HEK293 (cell line): ENCODE measurements at regions not wholly inside any gene's neighbourhood (a gene's known extent, or its start where the extent isn't known, plus 50 kb on each side); places are given as distances from the start of the nearest gene placed in this dataset.

Experiments
- CTCF ChIA-PET: fragments of 350-600 bp; formaldehyde crosslinking; extraction: SDS; loops from one replicate; lab custom pipeline; 2021; ENCODE audit warnings: antibody characterized with exemption; lab: Yijun Ruan, JAX
- POLR2A ChIA-PET: fragments of 300-600 bp; formaldehyde crosslinking; extraction: SDS; loops from one replicate; lab custom pipeline; 2020; ENCODE audit warnings: antibody characterized with exemption, inconsistent platforms; lab: Yijun Ruan, JAX
- H3K27ac ChIP-seq: fragments of 200-500 bp; sonication (Bioruptor generic); 2 replicates; pipeline ENCODE4 v1.5.1; 2014; ENCODE audit warnings: low read depth, low read length, control low read depth, inconsistent platforms; ENCODE audit errors: extremely low read depth
- H3K36me3 ChIP-seq, 2 experiments: fragments of 200-500 bp in 1 of 2; sonication (Bioruptor generic) in 1 of 2; 1 replicate in 1 of 2; 2 replicates in 1 of 2; pipeline ENCODE4 v1.5.1; 2014 to 2017; ENCODE audit warnings: inconsistent platforms in 2 of 2, low read length in 2 of 2; ENCODE audit not compliant: control insufficient read depth in 2 of 2, insufficient read depth in 1 of 2
- H3K4me1 ChIP-seq: fragments of 200-500 bp; sonication (Bioruptor generic); 2 replicates; pipeline ENCODE4 v1.5.1; 2014; ENCODE audit warnings: mild to moderate bottlenecking, low read length, inconsistent platforms; ENCODE audit not compliant: control insufficient read depth, insufficient read depth
- H3K4me3 ChIP-seq: 2 replicates; pipeline ENCODE4 v1.5.1; 2011; ENCODE audit warnings: low read depth, mild to moderate bottlenecking, control low read depth, low read length, moderate library complexity
- H3K9me3 ChIP-seq: fragments of 200-500 bp; sonication (Bioruptor generic); 2 replicates; pipeline ENCODE4 v1.5.1; 2014; ENCODE audit warnings: low read depth, low read length, inconsistent platforms; ENCODE audit not compliant: control insufficient read depth, insufficient read depth
- GLIS2 ChIP-seq: fragments of 450-650 bp; formaldehyde crosslinking; IDR thresholded peaks from 2 replicates; pipeline ENCODE4 v1.5.1; 2016; ENCODE audit warnings: missing biosample characterization, missing genetic modification characterization
- HOXC10 ChIP-seq: sonication (generic); formaldehyde crosslinking; IDR thresholded peaks from 2 replicates; pipeline ENCODE4 v1.8.1; 2023; ENCODE audit warnings: mild to moderate bottlenecking, missing genetic modification reagents
- KLF1 ChIP-seq: fragments of 450-650 bp; formaldehyde crosslinking; IDR thresholded peaks from 2 replicates; pipeline ENCODE4 v1.5.1; 2016; ENCODE audit warnings: missing biosample characterization, missing genetic modification characterization
- PRDM1 ChIP-seq: fragments of 450-650 bp; formaldehyde crosslinking; IDR thresholded peaks from 2 replicates; pipeline ENCODE4; 2016; ENCODE audit warnings: missing biosample characterization, missing genetic modification characterization
- ZBTB17 ChIP-seq: fragments of 450-650 bp; formaldehyde crosslinking; IDR thresholded peaks from 2 replicates; pipeline ENCODE4 v1.5.1; 2016; ENCODE audit warnings: missing biosample characterization, missing genetic modification characterization
- ZNF112 ChIP-seq: fragments of 450-650 bp; formaldehyde crosslinking; IDR thresholded peaks from 2 replicates; pipeline ENCODE4 v1.5.0; 2017; ENCODE audit warnings: missing biosample characterization, missing genetic modification characterization
- ZNF221 ChIP-seq: fragments of 450-650 bp; formaldehyde crosslinking; IDR thresholded peaks from 2 replicates; pipeline ENCODE4 v1.5.1; 2017; ENCODE audit warnings: missing biosample characterization, missing genetic modification characterization, borderline replicate concordance
- ZNF324 ChIP-seq: fragments of 450-650 bp; formaldehyde crosslinking; IDR thresholded peaks from 2 replicates; pipeline ENCODE4 v1.5.1; 2016; ENCODE audit warnings: missing biosample characterization, missing genetic modification characterization
- ZNF37A ChIP-seq: fragments of 450-650 bp; IDR thresholded peaks from 2 replicates; pipeline ENCODE4 v1.5.1; 2018; ENCODE audit warnings: missing biosample characterization, missing genetic modification characterization
- ZNF501 ChIP-seq: fragments of 450-650 bp; formaldehyde crosslinking; IDR thresholded peaks from 2 replicates; pipeline ENCODE4 v1.5.1; 2016; ENCODE audit warnings: missing biosample characterization, missing genetic modification characterization
- ZNF510 ChIP-seq: fragments of 450-650 bp; formaldehyde crosslinking; IDR thresholded peaks from 2 replicates; pipeline ENCODE4 v1.5.1; 2018; ENCODE audit warnings: mild to moderate bottlenecking, missing genetic modification characterization, missing biosample characterization; ENCODE audit not compliant: insufficient replicate concordance
- ZNF660 ChIP-seq: fragments of 450-650 bp; IDR thresholded peaks from 2 replicates; pipeline ENCODE4 v1.5.1; 2018; ENCODE audit warnings: missing biosample characterization, mild to moderate bottlenecking, missing genetic modification characterization
- ZNF707 ChIP-seq: fragments of 450-650 bp; formaldehyde crosslinking; IDR thresholded peaks from 2 replicates; pipeline ENCODE4 v1.5.1; 2016; ENCODE audit warnings: missing biosample characterization, missing genetic modification characterization
- ZNF791 ChIP-seq: fragments of 450-650 bp; formaldehyde crosslinking; IDR thresholded peaks from 2 replicates; pipeline ENCODE4 v1.5.1; 2016; ENCODE audit warnings: missing biosample characterization, missing genetic modification characterization
- TF ChIP-seq, protein P1 (sequence below): fragments of 450-650 bp; formaldehyde crosslinking; IDR thresholded peaks from 2 replicates; pipeline ENCODE4 v1.5.1; 2016; ENCODE audit warnings: missing biosample characterization, missing genetic modification characterization, borderline replicate concordance
- TF ChIP-seq, protein P2 (sequence below): fragments of 450-650 bp; formaldehyde crosslinking; IDR thresholded peaks from 2 replicates; pipeline ENCODE4 v1.5.1; 2016; ENCODE audit warnings: missing biosample characterization, missing genetic modification characterization
- TF ChIP-seq, protein P3 (sequence below): fragments of 450-650 bp; formaldehyde crosslinking; IDR thresholded peaks from 2 replicates; pipeline ENCODE4 v1.5.1; 2016; ENCODE audit warnings: missing biosample characterization, missing genetic modification characterization
- TF ChIP-seq, protein P4 (sequence below): fragments of 450-650 bp; formaldehyde crosslinking; IDR thresholded peaks from 2 replicates; pipeline ENCODE4 v1.5.1; 2016; ENCODE audit warnings: missing biosample characterization, missing genetic modification characterization
- TF ChIP-seq, protein P5 (sequence below): fragments of 450-650 bp; formaldehyde crosslinking; IDR thresholded peaks from 2 replicates; pipeline ENCODE4 v1.5.1; 2016; ENCODE audit warnings: missing biosample characterization, missing genetic modification characterization, low read depth
- TF ChIP-seq, protein P6 (sequence below): fragments of 450-650 bp; formaldehyde crosslinking; IDR thresholded peaks from 2 replicates; pipeline ENCODE4 v1.5.1; 2016; ENCODE audit warnings: missing biosample characterization, missing genetic modification characterization

DNA sequence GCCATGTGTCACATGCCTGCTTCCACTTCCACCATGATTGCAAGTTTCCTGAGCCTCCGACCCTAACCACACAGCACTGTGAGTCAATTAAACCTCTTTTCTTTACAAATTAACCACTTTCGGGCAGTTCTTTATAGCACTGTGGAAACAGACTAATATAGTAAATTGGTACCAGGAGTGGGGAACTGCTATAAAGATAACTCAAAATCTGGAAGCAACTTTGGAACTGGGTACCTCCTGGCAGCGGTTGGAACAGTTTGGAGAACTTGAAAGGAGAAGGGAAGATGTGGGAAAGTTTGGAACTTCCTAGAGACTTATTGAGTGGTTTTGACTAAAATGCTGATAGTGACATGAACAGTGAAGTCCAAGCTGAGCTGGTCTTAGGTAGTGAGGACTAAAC is 436.1 kb downstream of the TMEM121 start:
- no peaks in the 10 kb centered on the region for H3K9me3 ChIP-seq
- ChIA-PET POLR2A (no interaction called here), CTCF (no interaction called here)
- H3K36me3 ChIP-seq: no peaks in the 10 kb centered on the region
- peak; percentile 87 for TF ChIP-seq ZNF707 (tag by site-specific recombination)
- TF ChIP-seq ZNF37A (tag by site-specific recombination): no peak
- H3K4me1 ChIP-seq: no peaks in the 10 kb centered on the region
- H3K4me3 ChIP-seq: no peak overlapping the region
- no peak overlapping the region for H3K27ac ChIP-seq

DNA sequence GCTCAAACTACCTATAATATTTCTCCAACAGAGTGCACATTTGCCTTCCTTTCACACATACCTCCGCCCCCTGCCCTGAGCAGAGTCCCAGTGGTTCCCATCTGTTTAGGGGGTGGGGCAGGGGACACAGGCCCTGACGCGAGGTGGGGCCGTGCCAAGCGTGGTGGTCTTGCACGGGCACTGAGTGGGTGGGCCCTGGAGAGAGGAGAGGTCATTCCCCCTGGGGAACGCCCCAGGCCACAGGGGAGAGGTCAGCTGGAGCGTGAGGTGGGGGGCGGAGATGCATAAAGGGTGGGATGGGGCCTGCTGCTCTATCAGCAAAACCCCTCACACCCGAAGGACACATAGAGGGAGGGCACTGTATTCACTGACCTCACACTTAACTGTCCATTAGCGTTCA is 441.9 kb downstream of the TMEM121 start:
- no peak overlapping the region for H3K4me3 ChIP-seq
- CTCF ChIA-PET: no interaction called here
- no peaks in the 10 kb centered on the region for H3K4me1 ChIP-seq
- no peaks in the 10 kb centered on the region for H3K9me3 ChIP-seq
- H3K27ac ChIP-seq: no peak overlapping the region
- POLR2A ChIA-PET: no interaction called here
- H3K36me3 ChIP-seq: no peaks in the 10 kb centered on the region
- no peak for TF ChIP-seq ZNF112 (tag by site-specific recombination)
- TF ChIP-seq ZNF501 (tag by site-specific recombination): no peak
- no peak for TF ChIP-seq KLF1
- TF ChIP-seq, protein P1, sequence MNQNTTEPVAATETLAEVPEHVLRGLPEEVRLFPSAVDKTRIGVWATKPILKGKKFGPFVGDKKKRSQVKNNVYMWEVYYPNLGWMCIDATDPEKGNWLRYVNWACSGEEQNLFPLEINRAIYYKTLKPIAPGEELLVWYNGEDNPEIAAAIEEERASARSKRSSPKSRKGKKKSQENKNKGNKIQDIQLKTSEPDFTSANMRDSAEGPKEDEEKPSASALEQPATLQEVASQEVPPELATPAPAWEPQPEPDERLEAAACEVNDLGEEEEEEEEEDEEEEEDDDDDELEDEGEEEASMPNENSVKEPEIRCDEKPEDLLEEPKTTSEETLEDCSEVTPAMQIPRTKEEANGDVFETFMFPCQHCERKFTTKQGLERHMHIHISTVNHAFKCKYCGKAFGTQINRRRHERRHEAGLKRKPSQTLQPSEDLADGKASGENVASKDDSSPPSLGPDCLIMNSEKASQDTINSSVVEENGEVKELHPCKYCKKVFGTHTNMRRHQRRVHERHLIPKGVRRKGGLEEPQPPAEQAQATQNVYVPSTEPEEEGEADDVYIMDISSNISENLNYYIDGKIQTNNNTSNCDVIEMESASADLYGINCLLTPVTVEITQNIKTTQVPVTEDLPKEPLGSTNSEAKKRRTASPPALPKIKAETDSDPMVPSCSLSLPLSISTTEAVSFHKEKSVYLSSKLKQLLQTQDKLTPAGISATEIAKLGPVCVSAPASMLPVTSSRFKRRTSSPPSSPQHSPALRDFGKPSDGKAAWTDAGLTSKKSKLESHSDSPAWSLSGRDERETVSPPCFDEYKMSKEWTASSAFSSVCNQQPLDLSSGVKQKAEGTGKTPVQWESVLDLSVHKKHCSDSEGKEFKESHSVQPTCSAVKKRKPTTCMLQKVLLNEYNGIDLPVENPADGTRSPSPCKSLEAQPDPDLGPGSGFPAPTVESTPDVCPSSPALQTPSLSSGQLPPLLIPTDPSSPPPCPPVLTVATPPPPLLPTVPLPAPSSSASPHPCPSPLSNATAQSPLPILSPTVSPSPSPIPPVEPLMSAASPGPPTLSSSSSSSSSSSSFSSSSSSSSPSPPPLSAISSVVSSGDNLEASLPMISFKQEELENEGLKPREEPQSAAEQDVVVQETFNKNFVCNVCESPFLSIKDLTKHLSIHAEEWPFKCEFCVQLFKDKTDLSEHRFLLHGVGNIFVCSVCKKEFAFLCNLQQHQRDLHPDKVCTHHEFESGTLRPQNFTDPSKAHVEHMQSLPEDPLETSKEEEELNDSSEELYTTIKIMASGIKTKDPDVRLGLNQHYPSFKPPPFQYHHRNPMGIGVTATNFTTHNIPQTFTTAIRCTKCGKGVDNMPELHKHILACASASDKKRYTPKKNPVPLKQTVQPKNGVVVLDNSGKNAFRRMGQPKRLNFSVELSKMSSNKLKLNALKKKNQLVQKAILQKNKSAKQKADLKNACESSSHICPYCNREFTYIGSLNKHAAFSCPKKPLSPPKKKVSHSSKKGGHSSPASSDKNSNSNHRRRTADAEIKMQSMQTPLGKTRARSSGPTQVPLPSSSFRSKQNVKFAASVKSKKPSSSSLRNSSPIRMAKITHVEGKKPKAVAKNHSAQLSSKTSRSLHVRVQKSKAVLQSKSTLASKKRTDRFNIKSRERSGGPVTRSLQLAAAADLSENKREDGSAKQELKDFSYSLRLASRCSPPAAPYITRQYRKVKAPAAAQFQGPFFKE: no peak
- TF ChIP-seq, protein P2, sequence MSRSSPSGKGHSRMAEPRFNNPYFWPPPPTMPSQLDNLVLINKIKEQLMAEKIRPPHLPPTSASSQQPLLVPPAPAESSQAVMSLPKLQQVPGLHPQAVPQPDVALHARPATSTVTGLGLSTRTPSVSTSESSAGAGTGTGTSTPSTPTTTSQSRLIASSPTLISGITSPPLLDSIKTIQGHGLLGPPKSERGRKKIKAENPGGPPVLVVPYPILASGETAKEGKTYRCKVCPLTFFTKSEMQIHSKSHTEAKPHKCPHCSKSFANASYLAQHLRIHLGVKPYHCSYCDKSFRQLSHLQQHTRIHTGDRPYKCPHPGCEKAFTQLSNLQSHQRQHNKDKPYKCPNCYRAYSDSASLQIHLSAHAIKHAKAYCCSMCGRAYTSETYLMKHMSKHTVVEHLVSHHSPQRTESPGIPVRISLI (tag by site-specific recombination): no peak
- TF ChIP-seq ZNF510: no peak
- TF ChIP-seq GLIS2 (tag by site-specific recombination): no peak
- TF ChIP-seq ZNF324 (tag by site-specific recombination): no peak
- TF ChIP-seq, protein P3, sequence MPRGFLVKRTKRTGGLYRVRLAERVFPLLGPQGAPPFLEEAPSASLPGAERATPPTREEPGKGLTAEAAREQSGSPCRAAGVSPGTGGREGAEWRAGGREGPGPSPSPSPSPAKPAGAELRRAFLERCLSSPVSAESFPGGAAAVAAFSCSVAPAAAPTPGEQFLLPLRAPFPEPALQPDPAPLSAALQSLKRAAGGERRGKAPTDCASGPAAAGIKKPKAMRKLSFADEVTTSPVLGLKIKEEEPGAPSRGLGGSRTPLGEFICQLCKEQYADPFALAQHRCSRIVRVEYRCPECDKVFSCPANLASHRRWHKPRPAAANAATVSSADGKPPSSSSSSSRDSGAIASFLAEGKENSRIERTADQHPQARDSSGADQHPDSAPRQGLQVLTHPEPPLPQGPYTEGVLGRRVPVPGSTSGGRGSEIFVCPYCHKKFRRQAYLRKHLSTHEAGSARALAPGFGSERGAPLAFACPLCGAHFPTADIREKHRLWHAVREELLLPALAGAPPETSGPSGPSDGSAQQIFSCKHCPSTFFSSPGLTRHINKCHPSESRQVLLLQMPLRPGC (tag by site-specific recombination): no peak
- no peak for TF ChIP-seq HOXC10 (CRISPR knock-in tag)
- TF ChIP-seq, protein P4, sequence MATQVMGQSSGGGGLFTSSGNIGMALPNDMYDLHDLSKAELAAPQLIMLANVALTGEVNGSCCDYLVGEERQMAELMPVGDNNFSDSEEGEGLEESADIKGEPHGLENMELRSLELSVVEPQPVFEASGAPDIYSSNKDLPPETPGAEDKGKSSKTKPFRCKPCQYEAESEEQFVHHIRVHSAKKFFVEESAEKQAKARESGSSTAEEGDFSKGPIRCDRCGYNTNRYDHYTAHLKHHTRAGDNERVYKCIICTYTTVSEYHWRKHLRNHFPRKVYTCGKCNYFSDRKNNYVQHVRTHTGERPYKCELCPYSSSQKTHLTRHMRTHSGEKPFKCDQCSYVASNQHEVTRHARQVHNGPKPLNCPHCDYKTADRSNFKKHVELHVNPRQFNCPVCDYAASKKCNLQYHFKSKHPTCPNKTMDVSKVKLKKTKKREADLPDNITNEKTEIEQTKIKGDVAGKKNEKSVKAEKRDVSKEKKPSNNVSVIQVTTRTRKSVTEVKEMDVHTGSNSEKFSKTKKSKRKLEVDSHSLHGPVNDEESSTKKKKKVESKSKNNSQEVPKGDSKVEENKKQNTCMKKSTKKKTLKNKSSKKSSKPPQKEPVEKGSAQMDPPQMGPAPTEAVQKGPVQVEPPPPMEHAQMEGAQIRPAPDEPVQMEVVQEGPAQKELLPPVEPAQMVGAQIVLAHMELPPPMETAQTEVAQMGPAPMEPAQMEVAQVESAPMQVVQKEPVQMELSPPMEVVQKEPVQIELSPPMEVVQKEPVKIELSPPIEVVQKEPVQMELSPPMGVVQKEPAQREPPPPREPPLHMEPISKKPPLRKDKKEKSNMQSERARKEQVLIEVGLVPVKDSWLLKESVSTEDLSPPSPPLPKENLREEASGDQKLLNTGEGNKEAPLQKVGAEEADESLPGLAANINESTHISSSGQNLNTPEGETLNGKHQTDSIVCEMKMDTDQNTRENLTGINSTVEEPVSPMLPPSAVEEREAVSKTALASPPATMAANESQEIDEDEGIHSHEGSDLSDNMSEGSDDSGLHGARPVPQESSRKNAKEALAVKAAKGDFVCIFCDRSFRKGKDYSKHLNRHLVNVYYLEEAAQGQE (tag by site-specific recombination): no peak
- TF ChIP-seq, protein P5, sequence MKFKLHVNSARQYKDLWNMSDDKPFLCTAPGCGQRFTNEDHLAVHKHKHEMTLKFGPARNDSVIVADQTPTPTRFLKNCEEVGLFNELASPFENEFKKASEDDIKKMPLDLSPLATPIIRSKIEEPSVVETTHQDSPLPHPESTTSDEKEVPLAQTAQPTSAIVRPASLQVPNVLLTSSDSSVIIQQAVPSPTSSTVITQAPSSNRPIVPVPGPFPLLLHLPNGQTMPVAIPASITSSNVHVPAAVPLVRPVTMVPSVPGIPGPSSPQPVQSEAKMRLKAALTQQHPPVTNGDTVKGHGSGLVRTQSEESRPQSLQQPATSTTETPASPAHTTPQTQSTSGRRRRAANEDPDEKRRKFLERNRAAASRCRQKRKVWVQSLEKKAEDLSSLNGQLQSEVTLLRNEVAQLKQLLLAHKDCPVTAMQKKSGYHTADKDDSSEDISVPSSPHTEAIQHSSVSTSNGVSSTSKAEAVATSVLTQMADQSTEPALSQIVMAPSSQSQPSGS (tag by site-specific recombination): no peak
- TF ChIP-seq ZBTB17 (tag by site-specific recombination): no peak
- TF ChIP-seq ZNF660: no peak
- TF ChIP-seq PRDM1 (tag by site-specific recombination): no peak
- TF ChIP-seq, protein P6, sequence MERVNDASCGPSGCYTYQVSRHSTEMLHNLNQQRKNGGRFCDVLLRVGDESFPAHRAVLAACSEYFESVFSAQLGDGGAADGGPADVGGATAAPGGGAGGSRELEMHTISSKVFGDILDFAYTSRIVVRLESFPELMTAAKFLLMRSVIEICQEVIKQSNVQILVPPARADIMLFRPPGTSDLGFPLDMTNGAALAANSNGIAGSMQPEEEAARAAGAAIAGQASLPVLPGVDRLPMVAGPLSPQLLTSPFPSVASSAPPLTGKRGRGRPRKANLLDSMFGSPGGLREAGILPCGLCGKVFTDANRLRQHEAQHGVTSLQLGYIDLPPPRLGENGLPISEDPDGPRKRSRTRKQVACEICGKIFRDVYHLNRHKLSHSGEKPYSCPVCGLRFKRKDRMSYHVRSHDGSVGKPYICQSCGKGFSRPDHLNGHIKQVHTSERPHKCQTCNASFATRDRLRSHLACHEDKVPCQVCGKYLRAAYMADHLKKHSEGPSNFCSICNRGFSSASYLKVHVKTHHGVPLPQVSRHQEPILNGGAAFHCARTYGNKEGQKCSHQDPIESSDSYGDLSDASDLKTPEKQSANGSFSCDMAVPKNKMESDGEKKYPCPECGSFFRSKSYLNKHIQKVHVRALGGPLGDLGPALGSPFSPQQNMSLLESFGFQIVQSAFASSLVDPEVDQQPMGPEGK: no peak
- no peak for TF ChIP-seq ZNF221 (tag by site-specific recombination)
- TF ChIP-seq ZNF791 (tag by site-specific recombination): no peak
